ENCODE measurements at regions not wholly inside any gene's neighbourhood (a gene's known extent, or its start where the extent isn't known, plus 50 kb on each side); places are given as distances from the start of the nearest gene placed in this dataset.
"Not testable (repeated sequence)": the region's sequence is repeated elsewhere in the genome, so short reads cannot be mapped to it uniquely, and the experiment has no call there.

GRCh38 chr1:143584508-143584907 lies 387.3 kb downstream of the FAM72C start:
- no peak for DNase-seq

GRCh38 chr1:143574891-143575520 lies 396.8 kb downstream of the FAM72C start:
- no peak for DNase-seq

- not testable (repeated sequence) for DNase-seq
These were observed 399.1 kb downstream of the FAM72C start for GRCh38 chr1:143572661-143573060.

GRCh38 chr1:143563761-143564160 lies 408.0 kb downstream of the FAM72C start:
- not testable (repeated sequence) for DNase-seq

DNA sequence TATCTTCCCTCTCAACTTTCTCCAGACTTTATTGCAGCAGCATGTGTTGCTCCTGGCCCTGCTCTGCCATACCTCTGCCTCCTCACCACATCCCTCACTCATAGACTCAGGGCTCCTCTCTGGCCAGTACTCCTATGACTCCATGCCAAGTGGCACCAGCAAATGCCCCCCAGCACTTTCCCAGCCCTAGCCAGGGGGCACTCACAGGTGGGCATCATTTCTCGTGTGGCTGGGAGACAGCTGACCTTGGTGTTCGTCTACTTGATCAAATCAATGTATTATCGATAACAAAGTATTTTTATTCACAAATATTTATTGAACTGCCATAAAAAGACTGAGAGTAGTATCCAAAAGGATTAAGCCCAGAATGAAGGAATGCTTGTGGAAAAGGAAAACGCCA lies 418.2 kb downstream of the FAM72C start:
- DNase-seq: no peak

GRCh38 chr1:143504703-143505102 lies 467.1 kb downstream of the FAM72C start:
- not testable (repeated sequence) for DNase-seq

DNA sequence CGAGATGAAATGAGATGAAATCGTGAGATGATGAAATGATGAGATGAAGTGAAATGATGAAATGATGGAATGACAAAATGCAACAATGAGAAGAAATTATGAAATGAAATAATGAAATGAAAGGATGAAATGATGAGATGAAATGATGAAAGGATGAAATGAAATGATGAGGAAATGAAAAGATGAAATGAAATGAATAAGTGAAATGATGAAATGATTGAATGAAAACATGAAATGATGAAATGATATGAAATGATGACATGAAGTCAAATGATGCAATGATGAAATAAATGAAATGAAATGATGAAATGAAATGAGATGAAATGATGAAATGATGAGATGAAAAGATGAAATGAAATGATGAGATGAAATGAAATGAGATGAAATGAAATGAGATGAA lies 467.7 kb downstream of the FAM72C start:
- not testable (repeated sequence) for DNase-seq

DNA sequence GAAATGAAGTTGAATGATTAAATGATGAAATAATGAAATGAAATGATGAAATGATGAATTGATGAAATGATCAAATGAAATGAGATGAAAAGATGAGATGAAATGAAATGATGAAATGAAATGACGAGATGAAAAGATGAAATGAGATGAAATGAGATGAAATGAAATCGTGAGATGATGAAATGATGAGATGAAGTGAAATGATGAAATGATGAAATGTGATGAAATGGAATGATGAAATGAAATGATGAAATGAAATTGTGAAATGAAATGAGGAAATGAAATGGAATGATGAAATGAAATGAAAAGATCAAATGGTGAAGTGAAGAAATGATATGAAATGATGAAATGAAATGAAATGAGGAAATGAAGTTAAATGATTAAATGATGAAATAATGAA lies 468.7 kb downstream of the FAM72C start:
- not testable (repeated sequence) for DNase-seq

- DNase-seq: not testable (repeated sequence)
These were observed 469.7 kb downstream of the FAM72C start for GRCh38 chr1:143502038-143502437.

DNA sequence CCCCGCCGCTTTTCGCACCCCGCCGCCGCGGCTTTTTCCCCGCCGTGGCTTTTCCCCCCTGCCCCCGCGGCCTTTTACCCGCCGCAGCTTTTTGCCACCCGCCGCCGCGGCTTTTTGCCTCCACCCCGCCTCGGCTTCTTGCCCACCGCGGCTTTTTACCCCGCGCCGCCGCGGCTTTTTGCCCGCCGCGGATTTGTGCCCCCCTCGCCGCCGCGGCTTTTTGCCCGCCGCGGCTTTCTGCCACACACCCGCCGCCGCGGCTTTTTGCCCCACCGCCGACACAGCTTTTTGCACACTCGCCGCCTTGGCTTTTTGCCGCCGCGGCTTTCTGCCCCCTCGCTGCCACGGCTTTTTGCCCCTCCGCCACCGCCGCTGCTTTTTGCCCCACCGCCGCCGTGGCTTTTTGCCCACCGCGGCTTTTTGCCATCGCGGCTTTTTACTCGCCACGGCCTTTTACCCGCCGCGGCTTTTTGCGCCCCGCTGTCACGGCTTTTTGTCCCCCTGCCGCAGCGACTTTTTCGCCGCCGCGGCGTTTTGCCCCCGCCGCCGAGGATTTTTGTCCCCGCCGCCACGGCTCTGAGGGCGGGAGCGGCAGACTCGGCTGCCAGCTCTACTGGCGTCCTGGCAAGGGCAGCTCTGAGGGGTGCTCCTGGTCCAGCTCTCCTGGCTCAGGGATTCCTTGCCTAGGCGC lies 473.6 kb downstream of the FAM72C start:
- not testable (repeated sequence) for DNase-seq

- no peak for DNase-seq
These were observed 474.4 kb downstream of the FAM72C start for GRCh38 chr1:143497374-143497747.

- DNase-seq: not testable (repeated sequence)
These were observed 475.0 kb downstream of the FAM72C start for GRCh38 chr1:143496526-143497373.
